Cardiac muscle cell (in vitro differentiated cells and primary cell): ENCODE measurements at regions not wholly inside any gene's neighbourhood (a gene's known extent, or its start where the extent isn't known, plus 50 kb on each side); places are given as distances from the start of the nearest gene placed in this dataset.

Experiments used
- DNase-seq, 2 donors: peaks; one replicate each; pipeline versions ENCODE4 v3.0.0 to v3.0.0-alpha.2; 2010 to 2017; ENCODE audit warnings: low read depth in 1 of 2, low spot score in 1 of 2
- H3K27ac ChIP-seq: fragments of 200-600 bp; sonication (generic); 2 replicates; pipeline ENCODE4 v1.5.1; 2016
- H3K27me3 ChIP-seq: fragments of 200-600 bp; sonication (generic); 2 replicates; pipeline ENCODE4 v1.6.0; 2016; ENCODE audit warnings: control low read depth
- H3K36me3 ChIP-seq: fragments of 200-600 bp; sonication (generic); 2 replicates; pipeline ENCODE4 v1.5.1; 2016; ENCODE audit warnings: control low read depth
- H3K4me1 ChIP-seq: fragments of 200-600 bp; sonication (generic); 2 replicates; pipeline ENCODE4 v1.8.1; 2017; ENCODE audit warnings: low read depth, mild to moderate bottlenecking, mixed run types
- H3K4me3 ChIP-seq: fragments of 200-600 bp; sonication (generic); 2 replicates; pipeline ENCODE4 v1.5.1; 2016; ENCODE audit warnings: mild to moderate bottlenecking
- H3K9me3 ChIP-seq: fragments of 200-600 bp; sonication (generic); 2 replicates; pipeline ENCODE4 v1.5.1; 2017; ENCODE audit warnings: low read depth, mild to moderate bottlenecking, control low read depth
- CTCF ChIP-seq: IDR thresholded peaks from 2 replicates; pipeline ENCODE4 v1.5.1; 2012; ENCODE audit warnings: low read depth, mild to moderate bottlenecking, low read length

- no peaks in the 10 kb centered on the region for H3K27me3 ChIP-seq
- H3K27ac ChIP-seq, result no peak overlapping the region
- no peak for TF ChIP-seq CTCF
- peak in 1 of 2 donors; percentile 74 for DNase-seq
- no peaks in the 10 kb centered on the region for H3K36me3 ChIP-seq
- no peak overlapping the region for H3K4me3 ChIP-seq
- H3K9me3 ChIP-seq, result no peaks in the 10 kb centered on the region
- H3K4me1 ChIP-seq, result no peaks in the 10 kb centered on the region
Observed at GRCh38 chr7:124089621-124090020, 56.8 kb upstream of the TMEM229A start.

- peak in 1 of 2 donors; percentile 46 for DNase-seq
- H3K27ac ChIP-seq, result no peak overlapping the region
- no peak for TF ChIP-seq CTCF
Observed at GRCh38 chr7:124088590-124088989, 55.7 kb upstream of the TMEM229A start.

GRCh38 chr7:124086843-124087242, 54.0 kb upstream of the TMEM229A start:
- Histone ChIP-seq H3K4me3 (no peak overlapping the region), H3K4me1 (peaks cover 9% of the 10 kb centered on the region), H3K27ac (no peak overlapping the region), H3K36me3 (no peaks in the 10 kb centered on the region), H3K27me3 (no peaks in the 10 kb centered on the region), H3K9me3 (no peaks in the 10 kb centered on the region)
- no peak for TF ChIP-seq CTCF
- peak in 1 of 2 donors; percentile 75 for DNase-seq

More at GRCh38 chr7:124088590-124088989, 55.7 kb upstream of the TMEM229A start:
- no peaks in the 10 kb centered on the region for H3K27me3 ChIP-seq
- H3K9me3 ChIP-seq, result no peaks in the 10 kb centered on the region
- H3K36me3 ChIP-seq, result no peaks in the 10 kb centered on the region
- no peak overlapping the region for H3K4me3 ChIP-seq
- peaks cover 9% of the 10 kb centered on the region for H3K4me1 ChIP-seq

GRCh38 chr7:124085179-124085578, 52.3 kb upstream of the TMEM229A start:
- H3K4me3 ChIP-seq, result no peak overlapping the region
- H3K27me3 ChIP-seq, result no peaks in the 10 kb centered on the region
- no peaks in the 10 kb centered on the region for H3K9me3 ChIP-seq
- H3K4me1 ChIP-seq, result peaks cover 9% of the 10 kb centered on the region
- H3K27ac ChIP-seq, result no peak overlapping the region
- DNase-seq, result peak in 1 of 2 donors; percentile 93
- H3K36me3 ChIP-seq, result no peaks in the 10 kb centered on the region
- no peak for TF ChIP-seq CTCF

GRCh38 chr7:124084024-124084423, 51.2 kb upstream of the TMEM229A start:
- no peak overlapping the region for H3K27ac ChIP-seq
- peaks cover 9% of the 10 kb centered on the region for H3K4me1 ChIP-seq
- no peaks in the 10 kb centered on the region for H3K9me3 ChIP-seq
- DNase-seq, result peak; percentile 33 to 70
- TF ChIP-seq CTCF, result no peak
- H3K36me3 ChIP-seq, result no peaks in the 10 kb centered on the region
- H3K4me3 ChIP-seq, result no peak overlapping the region
- H3K27me3 ChIP-seq, result no peaks in the 10 kb centered on the region
